Cardiac septum (tissue), 1 donor: ENCODE measurements at regions not wholly inside any gene's neighbourhood (a gene's known extent, or its start where the extent isn't known, plus 50 kb on each side); places are given as distances from the start of the nearest gene placed in this dataset.
"Not testable (repeated sequence)": the region's sequence is repeated elsewhere in the genome, so short reads cannot be mapped to it uniquely, and the experiment has no call there.

Source experiments
- DNase-seq: peaks from one replicate; pipeline ENCODE4 v3.0.0-alpha.2; 2020; ENCODE audit warnings: low spot score
- intact Hi-C: fragments of 100-400 bp; cut with DNase I; formaldehyde crosslinking; loops from one replicate; pipeline ENCODE4 v1.14.0; 2022
- donor health status: DM: no; HTN: no; CAD: no.

DNA sequence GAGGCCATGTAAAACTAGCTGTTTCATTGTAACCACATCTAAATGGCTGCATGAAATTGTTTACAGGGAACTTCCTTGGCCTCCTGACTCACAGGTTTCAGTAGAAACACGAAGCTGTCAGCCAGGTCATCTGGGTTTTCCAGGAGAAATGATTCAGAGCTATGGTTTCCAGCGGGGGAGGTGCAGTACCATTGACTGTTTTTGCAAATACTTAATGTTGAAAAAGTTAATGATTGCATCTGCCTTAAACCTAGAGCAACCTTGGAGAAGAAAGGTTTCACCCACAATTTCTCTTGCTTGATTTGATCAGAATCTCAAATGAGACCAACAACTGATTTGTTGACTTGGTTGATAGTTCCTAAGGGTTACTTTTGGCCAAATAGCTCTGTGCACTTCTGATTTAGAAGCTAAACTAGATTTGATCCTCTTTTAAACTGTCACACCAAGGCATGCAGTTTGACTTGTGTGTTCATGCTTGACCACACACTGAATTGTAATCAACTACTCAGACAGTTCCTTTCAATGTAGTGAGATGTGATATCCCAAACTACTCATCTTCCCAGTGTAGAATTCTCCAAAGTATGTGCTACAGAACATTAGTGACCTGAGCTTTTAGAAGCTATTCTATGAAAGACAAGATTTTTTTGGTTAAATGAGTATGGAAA, 193.5 kb upstream of the CHST9 start:
- intact Hi-C loops: no loop called here
- DNase-seq: no peak

DNA sequence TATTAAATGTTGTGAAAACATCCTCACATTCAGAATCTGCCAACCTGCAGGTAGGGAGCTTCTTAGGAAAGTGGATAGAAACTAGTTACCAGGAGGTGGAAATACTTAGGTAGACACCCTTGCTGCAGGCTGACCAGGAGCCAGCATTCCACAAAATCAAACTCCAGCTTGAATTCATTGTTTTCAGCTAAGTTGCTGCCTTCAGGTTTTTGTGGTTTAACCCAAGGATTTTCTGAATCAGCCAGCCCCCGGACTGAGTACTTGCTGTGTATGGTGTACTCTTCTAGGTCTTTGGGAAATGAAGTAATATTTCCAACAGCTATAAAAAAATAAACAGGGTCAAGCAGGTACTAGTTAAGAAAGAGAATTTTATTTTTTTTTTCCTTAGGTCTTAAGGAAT, 192.1 kb upstream of the CHST9 start:
- intact Hi-C loops: no loop called here
- DNase-seq: no peak

- intact Hi-C loops: no loop called here
- no peak for DNase-seq
Observed at GRCh38 chr18:27372386-27372785, 187.3 kb upstream of the CHST9 start.

DNA sequence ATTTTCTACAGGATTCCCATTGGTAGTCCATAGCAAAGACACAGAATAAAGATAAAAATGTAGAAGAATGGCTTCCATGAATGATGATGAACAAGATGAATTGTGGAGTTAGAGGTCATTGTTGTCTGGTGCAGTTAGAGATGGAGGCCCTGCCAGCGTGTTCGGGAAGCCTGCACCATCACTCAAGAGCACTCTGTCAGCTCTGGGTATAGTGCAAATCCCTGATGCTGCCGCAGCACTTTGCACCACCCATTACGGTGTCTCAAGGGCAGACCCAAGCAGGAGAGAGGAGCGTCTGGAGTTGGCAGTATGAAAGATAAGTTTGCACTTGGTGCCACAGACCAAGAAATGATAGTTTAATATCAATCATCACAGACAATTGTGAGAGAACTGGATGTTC, 181.6 kb upstream of the CHST9 start:
- intact Hi-C loops: no loop called here
- no peak for DNase-seq

- intact Hi-C loops: no loop called here
- no peak for DNase-seq
Observed at GRCh38 chr18:27366151-27366550, 181.0 kb upstream of the CHST9 start.

GRCh38 chr18:27363872-27364271, 178.8 kb upstream of the CHST9 start:
- intact Hi-C loops: loop anchor here (5.0 kb wide), 1 partner anchor 238 kb away; no protein-coding TSS in a partner anchor
- DNase-seq: no peak

- intact Hi-C loops: loop anchor here (5.0 kb wide), 1 partner anchor 241 kb away; no protein-coding TSS in a partner anchor
- no peak for DNase-seq
Observed at GRCh38 chr18:27361477-27361876, 176.4 kb upstream of the CHST9 start.

GRCh38 chr18:27355308-27355707, 170.2 kb upstream of the CHST9 start:
- intact Hi-C loops: no loop called here
- DNase-seq: no peak

- intact Hi-C loops: no loop called here
- no peak for DNase-seq
Observed at GRCh38 chr18:27353273-27353672, 168.2 kb upstream of the CHST9 start.

DNA sequence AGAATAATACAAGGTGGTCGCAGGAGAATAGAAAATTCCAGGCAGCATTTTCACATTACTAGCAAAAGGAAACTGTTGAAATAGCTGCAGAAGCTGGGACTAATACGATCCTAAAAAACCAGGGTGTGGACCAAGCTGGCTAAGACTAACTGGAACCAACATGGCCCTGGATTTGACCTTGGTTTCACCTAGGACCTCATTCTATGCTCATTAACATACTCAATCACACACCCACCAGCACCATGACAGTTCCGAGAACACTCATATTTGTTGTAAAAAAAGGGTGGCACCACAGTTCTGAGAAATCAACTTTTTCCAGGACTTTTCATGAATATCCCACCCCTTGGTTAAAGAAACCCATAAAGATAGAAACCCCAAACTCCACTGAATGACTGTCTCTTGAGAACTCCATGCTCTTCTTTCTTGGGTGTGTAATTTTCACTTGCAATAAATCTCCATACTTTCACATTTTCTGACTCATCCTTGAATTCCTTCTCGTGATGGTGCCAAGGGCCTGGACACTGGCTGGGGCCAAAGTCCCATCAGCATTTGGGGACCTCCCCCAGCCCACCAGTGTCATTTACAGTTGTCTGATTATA, 164.3 kb upstream of the CHST9 start:
- DNase-seq: no peak
- intact Hi-C loops: no loop called here

GRCh38 chr18:27331606-27332005, 146.5 kb upstream of the CHST9 start:
- intact Hi-C loops: no loop called here
- DNase-seq: no peak

- intact Hi-C loops: no loop called here
- DNase-seq: no peak
Observed at GRCh38 chr18:27314996-27315395, 129.9 kb upstream of the CHST9 start.

DNA sequence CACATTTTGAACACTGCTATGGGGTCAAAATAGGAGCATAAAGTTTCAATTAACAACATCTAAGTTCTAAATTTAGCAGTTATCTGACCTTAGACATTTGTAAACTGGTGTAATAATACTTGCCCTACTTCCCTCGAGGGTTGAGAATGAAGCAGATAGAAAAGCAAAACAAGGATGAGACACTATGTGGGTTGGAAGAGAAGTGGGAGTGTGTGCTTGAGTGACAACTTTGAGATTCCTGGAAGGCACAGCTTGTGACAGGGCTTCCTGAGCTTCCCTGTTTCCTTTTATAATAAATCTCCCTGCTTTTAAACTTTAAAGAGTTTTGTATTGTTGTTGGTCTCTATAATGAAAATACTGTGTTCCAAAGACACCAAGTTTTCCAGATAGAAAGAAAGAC, 128.6 kb upstream of the CHST9 start:
- DNase-seq: no peak
- intact Hi-C loops: no loop called here

DNA sequence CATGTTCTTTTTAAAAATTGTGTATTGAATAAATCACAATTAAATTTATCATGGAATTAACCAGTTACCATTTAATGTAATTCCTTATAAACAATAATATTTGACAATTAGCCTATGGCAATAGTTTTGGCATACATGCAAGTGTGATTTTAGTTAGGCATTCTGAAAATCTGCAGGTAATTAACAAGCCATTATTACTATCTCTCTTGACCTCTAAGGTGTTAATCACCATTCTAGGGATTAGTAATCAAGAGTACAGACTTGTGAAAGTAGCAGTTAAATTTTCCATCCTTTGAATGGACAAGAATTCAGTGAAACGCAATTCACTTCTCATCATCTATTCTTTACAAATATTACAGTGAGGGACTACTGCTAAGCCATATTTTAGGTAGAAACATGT, 127.7 kb upstream of the CHST9 start:
- DNase-seq: no peak
- intact Hi-C loops: no loop called here

GRCh38 chr18:27312153-27312552, 127.0 kb upstream of the CHST9 start:
- intact Hi-C loops: no loop called here

GRCh38 chr18:27311114-27311513, 126.0 kb upstream of the CHST9 start:
- no peak for DNase-seq
- intact Hi-C loops: no loop called here

More at GRCh38 chr18:27312153-27312552, 127.0 kb upstream of the CHST9 start:
- DNase-seq: no peak

DNA sequence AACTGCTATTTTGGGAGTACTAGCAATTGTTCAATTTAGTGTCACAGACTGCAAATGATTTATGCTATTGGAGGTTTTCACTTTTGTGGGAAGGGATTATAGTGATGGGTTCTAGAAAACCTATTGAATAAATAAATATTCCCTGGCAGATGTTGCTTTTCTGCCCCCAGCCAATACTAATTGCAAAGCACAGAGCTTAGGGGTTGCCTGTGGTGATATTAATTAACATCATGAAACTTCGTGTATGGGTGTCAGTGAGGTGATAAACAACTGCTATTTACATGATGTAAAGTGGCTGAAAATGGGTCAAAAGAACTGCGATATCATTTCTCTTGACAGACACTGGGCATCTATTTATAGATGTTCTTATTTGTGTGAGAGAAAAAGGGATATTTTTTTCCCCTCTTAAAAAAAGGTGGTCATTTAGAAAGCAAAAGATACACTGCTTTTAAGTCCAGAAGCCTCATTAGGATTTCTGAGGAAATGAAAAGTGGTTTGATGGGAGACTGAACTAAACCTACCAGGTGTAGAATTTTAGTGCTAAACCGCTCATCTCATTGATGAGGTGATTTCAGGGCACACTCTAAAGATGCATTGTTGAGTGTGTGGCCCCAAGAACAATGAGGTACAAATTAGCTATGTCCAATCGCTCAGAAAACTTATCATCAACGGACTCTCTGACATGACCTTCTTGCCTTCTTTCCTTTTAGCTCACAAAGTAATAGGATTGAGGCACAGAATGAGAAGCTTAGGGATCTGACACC, 116.7 kb upstream of the CHST9 start:
- no peak for DNase-seq
- intact Hi-C loops: no loop called here

DNA sequence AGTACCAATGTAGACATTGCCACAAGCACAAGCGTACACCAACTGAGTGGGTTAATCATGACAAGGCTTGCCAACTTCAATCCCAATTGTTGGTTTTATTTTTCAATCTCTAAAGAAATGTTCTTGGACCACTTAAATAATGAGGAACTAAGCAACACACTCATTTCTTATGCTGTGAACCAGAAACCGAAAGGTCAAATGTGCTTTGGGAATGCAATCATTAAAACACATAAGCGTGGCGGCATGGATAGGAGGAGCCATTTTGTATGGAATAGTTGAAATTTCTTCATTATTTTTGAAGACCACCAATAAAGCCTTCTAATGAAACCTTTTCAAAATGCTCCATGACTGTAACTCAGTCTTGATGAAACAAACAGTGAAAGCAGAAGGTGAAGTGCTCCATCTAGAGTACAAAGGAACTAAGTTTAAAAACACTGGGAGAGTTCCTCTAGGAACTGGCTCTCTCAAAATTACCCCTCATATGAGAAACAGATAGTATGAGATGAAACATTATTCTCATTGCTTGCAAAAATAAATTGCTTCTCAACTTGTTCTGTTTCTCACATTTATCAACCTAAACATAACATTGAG, 113.2 kb upstream of the CHST9 start:
- intact Hi-C loops: loop anchor here (2.0 kb wide), 1 partner anchor 280 kb away; no protein-coding TSS in a partner anchor

DNA sequence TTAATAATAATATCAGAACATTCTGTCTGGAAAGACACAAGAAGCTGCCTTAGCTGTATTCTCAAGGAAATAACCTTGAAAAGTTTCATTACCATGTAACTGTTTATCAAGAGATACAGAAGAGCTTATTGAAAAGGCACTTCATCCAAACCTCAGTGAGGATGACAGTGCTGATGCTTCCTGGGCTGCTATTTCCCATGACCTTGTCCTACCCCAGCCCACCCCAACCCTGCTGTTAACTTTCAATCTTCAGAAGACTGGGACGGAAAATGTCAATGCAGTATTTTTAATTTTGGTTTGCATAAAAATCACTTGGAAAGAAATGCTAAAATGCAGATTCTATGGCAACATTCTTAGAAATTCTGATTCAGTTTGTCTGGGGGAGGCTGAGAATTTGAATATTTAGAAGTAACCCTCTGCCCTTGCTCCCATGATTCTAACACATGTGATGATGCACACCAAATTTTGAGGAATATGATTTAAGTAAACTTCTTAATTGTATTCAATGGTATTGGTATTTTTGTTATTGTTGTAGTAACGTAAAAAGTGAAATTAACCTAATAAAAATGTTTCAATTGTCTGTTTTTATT, 101.0 kb upstream of the CHST9 start:
- intact Hi-C loops, DNase-seq: not testable (repeated sequence)

More for the DNA sequence above, 113.2 kb upstream of the CHST9 start:
- DNase-seq: no peak

DNA sequence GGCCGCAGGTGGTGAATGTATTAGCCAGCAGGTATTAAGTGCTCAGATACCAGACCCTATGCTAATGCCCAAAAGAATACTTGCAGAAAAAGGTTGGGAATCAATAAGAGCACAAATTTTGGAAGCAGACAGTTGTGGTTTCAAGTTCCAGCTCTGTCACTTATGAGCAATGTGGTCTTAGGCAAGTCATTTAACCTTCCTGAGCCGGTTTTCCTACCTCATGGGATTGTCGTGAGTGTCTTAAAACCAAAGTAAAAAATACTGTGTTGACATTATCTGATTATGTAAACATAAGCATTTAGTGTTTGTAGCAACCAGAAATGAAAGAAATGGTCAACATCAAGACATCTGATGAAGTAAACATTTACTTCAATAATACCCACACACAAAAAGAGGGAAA, 93.0 kb upstream of the CHST9 start:
- intact Hi-C loops: no loop called here
- DNase-seq: no peak
